GM19397 (cell line): ENCODE measurements at regions not wholly inside any gene's neighbourhood (a gene's known extent, or its start where the extent isn't known, plus 50 kb on each side); places are given as distances from the start of the nearest gene placed in this dataset.

Experiments
- ATAC-seq: cut with Tn5 transposase; IDR thresholded peaks from one replicate; pipeline ENCODE4 v1.9.1; 2021; ENCODE audit warnings: mild to moderate bottlenecking, moderate library complexity; ENCODE audit not compliant: unreplicated experiment

GRCh38 chr20:24277196-24277595 lies 192.2 kb upstream of the SYNDIG1 start:
- no peak for ATAC-seq

DNA sequence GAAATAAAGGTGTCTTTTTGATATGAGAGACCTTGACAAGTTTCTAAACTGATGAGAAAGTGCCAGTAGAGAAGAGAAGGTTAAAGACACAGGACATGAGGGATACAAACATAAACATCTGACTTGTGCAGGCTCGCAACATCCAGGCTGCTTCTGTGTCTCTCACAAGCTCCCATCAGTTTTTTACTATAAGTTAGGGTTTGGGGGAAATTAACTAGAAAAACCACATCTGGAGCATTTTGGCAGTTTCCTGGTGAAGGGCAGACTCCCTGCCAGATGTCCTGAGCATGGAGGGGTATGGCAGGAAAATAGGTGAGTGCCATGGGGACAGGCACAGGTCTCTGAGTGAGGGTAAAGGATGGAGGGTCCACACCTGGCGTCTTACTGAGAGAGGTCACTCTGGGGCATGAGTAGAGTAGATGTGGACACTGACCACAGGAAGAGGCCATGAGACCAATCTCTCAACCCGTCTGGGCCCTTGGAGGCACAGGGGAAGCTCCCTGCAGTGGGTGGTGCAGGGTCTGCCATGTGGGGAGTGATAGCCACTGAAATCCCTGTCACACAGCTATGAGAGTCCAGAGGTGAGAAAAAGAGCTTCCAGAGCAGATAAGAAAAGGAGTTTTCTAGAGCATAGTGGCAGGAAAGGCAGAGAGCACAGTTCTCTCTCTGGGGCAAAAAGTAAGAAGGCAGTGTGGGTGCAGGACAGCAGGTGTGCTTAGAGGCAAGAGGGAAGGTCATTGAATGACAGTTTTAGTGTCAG lies 193.3 kb upstream of the SYNDIG1 start:
- no peak for ATAC-seq

GRCh38 chr20:24273251-24273650 lies 196.2 kb upstream of the SYNDIG1 start:
- ATAC-seq, result no peak

DNA sequence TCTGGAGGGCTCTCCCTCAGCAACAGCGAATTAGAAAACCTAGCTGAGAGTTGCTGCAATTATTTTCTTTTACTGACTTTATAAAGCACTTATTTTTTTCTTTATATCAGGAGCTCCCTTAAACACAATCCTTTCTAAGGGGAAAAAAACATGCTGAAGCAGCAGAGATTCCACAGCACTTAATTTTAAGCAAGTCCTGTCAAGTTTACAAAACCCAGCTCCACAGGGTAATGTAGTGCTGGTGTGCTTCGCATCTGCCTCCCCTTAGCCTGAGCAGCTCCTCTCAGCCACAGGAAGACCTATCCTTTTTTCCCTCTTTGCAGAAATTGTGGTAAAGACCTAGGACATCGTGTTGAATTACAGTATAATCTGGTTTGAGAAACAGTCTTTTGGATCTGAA lies 208.1 kb upstream of the SYNDIG1 start:
- ATAC-seq, result no peak

DNA sequence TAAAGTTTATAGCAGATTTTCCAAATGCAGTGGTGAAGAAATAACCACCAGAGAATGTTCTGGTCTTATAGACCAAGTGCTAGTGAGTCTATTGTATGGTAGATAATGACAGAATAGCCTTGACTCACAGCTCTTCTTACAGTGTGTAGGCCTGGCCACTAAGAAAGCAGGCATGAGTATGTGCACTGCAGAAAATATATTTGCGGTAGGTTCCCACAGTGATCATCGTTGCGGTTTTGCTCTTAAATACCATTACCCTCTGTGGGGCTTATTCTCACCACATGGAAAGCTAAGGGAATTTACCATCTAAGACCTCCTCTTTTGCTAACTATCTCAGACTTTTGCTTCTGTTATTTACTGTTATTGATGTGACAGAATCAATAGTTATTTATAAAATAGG lies 212.3 kb upstream of the SYNDIG1 start:
- no peak for ATAC-seq

- no peak for ATAC-seq
Measured at GRCh38 chr20:24256307-24256706, 213.1 kb upstream of the SYNDIG1 start.

DNA sequence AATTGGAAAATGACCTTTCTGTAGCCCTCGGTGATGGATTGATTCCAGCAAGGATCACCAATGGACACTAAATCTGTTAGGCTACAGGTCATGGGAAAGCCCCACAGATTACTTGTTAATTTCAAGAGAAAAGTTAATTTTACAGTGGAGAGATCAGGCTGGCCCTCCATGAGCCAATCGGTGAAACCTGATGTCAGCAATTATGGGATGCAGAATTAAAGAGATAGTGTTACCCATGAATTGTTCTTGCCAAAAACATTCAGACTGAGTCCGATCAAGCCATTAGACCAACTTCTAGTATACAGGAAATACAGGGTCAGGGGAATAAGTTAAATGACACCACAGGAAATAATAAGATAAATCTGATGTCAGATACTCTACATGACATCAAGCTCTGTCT lies 214.9 kb upstream of the SYNDIG1 start:
- no peak for ATAC-seq

DNA sequence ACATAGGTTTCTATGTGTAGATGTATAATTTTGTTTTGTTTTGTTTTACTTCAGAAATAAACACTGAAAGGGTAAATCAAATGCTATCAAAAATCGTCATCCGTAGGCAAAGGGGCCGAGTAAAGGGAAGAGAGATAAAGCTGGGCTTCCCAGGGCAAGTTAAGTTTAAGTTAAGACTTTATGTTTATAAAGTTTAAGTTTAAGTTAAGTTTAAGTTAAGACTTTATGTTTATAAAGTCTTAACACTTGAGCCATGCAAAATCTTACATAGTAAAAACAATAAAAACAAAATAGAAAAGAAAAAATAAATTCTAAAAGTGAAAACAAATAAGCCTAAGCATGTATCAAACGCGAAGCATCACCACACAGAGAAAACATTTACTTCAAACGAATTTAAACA lies 216.1 kb upstream of the SYNDIG1 start:
- no peak for ATAC-seq

GRCh38 chr20:24245094-24245493 lies 224.3 kb upstream of the SYNDIG1 start:
- ATAC-seq, result no peak

DNA sequence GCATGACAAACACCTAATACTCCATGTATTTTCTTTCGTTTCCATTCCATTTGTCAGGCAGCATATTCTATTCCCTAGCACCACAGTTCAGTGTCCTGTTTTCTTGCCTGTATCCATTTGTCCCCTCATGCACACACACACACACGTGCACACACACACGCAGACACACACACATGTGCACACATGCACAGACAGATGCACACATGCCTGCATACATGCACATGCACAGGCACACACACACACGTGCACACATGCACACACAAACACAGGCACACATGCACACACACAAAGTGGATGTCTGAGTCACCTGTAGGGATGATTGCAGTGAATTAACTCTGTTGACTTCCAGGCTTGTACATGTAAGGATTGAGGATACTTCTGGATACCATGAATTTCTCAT lies 226.7 kb upstream of the SYNDIG1 start:
- ATAC-seq, result no peak

- no peak for ATAC-seq
Measured at GRCh38 chr20:24241466-24241865, 228.0 kb upstream of the SYNDIG1 start.

DNA sequence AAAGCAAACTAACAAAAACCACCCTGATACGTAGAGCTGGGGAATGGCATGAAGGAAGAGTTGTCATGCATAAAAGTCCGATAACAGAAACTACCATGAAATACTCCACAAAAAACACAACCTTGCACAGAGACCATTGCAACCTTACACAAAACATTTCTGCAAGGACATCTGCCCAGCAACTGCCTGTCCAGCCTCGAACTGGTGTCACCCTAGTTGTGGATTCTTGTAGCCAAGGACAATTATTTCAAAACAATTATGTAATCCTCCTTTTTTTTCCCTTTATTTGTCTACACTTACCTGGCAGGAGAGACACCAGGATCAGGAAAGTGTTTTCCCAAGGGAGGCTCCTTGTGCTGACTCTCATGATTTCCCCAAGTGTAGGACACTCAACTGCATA lies 232.5 kb upstream of the SYNDIG1 start:
- no peak for ATAC-seq

GRCh38 chr20:24236201-24236600 lies 233.2 kb upstream of the SYNDIG1 start:
- ATAC-seq, result no peak

GRCh38 chr20:24235296-24236175 lies 233.9 kb upstream of the SYNDIG1 start:
- ATAC-seq, result no peak

DNA sequence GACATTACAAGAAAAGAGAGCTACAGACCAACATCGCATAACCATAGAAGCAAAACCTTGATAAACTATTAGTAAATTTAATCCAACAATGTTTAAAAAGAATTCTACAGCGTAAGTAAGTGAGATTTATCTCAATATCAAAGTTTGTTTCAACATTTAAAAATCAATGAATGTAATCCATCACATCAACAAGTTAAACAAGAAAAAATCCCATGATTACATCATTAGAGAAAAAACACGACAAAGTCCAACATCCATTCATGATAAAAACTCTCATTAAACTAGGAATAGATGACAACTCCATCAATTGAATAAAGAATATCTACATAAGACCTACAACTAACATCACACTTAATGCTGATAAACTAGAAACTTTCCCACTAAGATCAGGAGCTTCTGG lies 239.0 kb upstream of the GGTLC1 start:
- ATAC-seq, result no peak

DNA sequence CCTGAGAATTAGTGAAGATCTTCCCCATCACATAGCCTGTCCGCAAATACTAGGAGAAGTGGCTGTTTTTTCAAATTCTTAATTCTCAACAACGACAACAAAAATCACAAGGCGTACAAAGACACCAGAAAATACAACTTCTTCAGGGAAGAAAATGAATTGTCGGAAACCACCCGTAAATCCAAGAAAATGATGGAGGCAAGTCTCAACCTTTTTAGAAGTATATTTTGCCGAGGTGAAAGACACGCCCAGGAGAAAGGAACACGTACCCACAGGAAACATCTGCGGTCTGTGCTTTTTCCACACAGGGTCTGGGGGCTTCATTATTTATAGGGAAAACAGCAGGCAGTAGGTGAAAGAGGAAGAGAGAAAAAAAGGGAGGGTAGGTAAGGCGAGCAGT lies 223.9 kb upstream of the GGTLC1 start:
- ATAC-seq, result no peak

DNA sequence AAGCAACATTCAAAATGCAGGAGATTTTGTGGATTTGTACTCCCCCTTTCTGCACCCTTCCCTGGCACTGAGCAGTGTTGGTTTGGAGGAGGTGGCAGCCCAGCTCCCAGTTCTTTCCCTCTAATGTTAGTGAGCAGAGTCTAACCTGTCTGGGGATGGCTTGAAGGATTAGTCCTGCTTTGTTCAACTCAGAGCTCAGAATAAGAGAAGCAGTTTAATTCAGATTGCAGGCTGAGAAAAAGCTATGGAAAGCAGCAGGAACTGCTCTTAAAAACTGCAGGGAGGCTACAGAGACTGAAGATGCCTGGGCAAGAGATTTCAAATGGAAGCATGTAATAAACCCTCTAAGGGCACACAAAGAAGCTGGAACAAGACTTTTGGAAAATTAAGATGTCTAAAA lies 223.4 kb upstream of the GGTLC1 start:
- ATAC-seq, result no peak

DNA sequence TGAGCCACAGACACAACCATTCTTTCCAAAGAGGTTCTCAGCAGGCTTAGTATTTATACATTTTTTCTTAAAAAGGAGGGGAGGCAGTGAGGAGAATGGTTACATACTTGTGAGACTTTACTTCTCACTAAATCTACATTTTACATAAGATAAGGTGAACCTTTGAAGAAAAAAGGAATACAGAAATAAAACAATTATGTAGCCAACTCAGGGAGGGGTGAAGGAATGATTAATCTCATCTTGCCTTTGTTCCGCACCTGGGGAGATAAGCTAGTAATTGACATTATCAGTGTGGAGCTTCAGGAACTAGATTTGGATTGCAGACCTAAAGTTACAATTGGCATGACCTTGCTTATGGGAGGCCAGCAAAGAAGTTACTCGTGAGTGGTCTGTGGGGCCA lies 221.8 kb upstream of the GGTLC1 start:
- no peak for ATAC-seq

GRCh38 chr20:24208652-24209051 lies 220.1 kb upstream of the GGTLC1 start:
- ATAC-seq, result no peak

- ATAC-seq, result no peak
Measured at GRCh38 chr20:24207803-24208300, 219.3 kb upstream of the GGTLC1 start.

DNA sequence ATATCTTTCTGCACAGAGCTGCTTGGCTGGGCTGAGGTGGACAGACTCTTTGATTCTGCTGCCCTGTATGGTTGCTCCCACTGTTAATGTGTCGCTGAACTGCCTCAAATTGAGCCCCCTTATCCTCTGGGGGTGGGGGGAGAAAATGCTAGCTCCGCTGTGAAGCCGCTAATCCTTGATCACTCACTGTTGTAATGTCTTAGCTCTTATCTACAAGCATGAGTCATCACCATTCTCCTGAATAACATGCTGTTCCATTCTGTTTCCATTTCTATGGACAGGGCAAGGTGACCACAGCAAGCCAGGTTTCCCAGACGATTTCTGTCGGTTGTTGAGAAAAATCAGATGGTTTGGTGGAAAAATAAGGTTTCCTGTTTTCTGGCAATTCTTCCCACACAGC lies 218.4 kb upstream of the GGTLC1 start:
- ATAC-seq, result no peak

DNA sequence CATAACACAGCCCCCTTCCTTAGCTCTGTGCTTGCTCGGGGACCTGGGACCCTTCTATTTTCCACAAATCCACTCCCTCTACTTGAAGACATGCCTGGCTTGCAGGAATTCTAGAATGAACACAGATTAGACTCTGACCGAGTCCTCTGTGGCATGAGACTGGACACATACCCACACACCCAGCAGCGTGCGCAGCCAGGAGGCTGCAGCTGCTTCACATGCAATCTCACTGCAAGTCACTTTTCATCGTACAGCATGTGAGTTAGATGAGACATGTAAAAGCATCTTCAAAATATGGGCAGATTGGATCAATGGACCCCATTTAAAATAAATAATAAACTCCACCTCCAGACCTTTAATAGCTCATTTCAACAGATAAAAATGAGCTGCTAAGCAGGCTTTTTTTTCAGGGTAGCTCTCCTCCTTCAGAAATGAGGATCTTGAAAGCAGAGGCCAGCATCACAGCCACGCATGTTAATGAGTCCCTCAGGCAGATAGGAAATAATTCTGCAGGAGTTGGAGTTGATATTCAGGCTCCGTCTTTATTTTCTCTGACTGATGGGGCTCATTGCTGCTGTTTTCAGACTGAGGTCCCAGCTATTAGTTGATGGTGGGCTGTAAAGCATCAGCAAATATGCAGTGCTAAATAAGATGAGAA lies 215.1 kb upstream of the GGTLC1 start:
- no peak for ATAC-seq
